ENCODE measurements at regions not wholly inside any gene's neighbourhood (a gene's known extent, or its start where the extent isn't known, plus 50 kb on each side); places are given as distances from the start of the nearest gene placed in this dataset.
"Not testable (repeated sequence)": the region's sequence is repeated elsewhere in the genome, so short reads cannot be mapped to it uniquely, and the experiment has no call there.

- TF ChIP-seq RXRA (IDR thresholded peaks at IDR 0.05) (no peak), FOXA2 (IDR thresholded peaks at IDR 0.05) (no peak), MAX (IDR thresholded peaks at IDR 0.05) (no peak), HNF4G (IDR thresholded peaks at IDR 0.05) (no peak), GABPA (IDR thresholded peaks at IDR 0.05 in 1 of 2, conservative IDR thresholded peaks at IDR 0.05 in 1 of 2) (no peak), EGR1 (IDR thresholded peaks at IDR 0.05; ENCODE audit: low read depth in 2 of 2) (no peak), YY1 (IDR thresholded peaks at IDR 0.05) (no peak)
- TF ChIP-seq, protein P1, sequence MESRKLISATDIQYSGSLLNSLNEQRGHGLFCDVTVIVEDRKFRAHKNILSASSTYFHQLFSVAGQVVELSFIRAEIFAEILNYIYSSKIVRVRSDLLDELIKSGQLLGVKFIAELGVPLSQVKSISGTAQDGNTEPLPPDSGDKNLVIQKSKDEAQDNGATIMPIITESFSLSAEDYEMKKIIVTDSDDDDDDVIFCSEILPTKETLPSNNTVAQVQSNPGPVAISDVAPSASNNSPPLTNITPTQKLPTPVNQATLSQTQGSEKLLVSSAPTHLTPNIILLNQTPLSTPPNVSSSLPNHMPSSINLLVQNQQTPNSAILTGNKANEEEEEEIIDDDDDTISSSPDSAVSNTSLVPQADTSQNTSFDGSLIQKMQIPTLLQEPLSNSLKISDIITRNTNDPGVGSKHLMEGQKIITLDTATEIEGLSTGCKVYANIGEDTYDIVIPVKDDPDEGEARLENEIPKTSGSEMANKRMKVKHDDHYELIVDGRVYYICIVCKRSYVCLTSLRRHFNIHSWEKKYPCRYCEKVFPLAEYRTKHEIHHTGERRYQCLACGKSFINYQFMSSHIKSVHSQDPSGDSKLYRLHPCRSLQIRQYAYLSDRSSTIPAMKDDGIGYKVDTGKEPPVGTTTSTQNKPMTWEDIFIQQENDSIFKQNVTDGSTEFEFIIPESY (IDR thresholded peaks at IDR 0.05) = no peak
- TF ChIP-seq, protein P2, sequence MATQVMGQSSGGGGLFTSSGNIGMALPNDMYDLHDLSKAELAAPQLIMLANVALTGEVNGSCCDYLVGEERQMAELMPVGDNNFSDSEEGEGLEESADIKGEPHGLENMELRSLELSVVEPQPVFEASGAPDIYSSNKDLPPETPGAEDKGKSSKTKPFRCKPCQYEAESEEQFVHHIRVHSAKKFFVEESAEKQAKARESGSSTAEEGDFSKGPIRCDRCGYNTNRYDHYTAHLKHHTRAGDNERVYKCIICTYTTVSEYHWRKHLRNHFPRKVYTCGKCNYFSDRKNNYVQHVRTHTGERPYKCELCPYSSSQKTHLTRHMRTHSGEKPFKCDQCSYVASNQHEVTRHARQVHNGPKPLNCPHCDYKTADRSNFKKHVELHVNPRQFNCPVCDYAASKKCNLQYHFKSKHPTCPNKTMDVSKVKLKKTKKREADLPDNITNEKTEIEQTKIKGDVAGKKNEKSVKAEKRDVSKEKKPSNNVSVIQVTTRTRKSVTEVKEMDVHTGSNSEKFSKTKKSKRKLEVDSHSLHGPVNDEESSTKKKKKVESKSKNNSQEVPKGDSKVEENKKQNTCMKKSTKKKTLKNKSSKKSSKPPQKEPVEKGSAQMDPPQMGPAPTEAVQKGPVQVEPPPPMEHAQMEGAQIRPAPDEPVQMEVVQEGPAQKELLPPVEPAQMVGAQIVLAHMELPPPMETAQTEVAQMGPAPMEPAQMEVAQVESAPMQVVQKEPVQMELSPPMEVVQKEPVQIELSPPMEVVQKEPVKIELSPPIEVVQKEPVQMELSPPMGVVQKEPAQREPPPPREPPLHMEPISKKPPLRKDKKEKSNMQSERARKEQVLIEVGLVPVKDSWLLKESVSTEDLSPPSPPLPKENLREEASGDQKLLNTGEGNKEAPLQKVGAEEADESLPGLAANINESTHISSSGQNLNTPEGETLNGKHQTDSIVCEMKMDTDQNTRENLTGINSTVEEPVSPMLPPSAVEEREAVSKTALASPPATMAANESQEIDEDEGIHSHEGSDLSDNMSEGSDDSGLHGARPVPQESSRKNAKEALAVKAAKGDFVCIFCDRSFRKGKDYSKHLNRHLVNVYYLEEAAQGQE (IDR thresholded peaks at IDR 0.05) = no peak
- TF ChIP-seq, protein P3, sequence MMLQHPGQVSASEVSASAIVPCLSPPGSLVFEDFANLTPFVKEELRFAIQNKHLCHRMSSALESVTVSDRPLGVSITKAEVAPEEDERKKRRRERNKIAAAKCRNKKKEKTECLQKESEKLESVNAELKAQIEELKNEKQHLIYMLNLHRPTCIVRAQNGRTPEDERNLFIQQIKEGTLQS (IDR thresholded peaks at IDR 0.05) = no peak
- Histone ChIP-seq H3K9ac (ENCODE audit: low read depth in 1 of 2, low read length in 2 of 2) (no peak overlapping the region), H3K27ac (ENCODE audit: low read depth in 1 of 2, low read length in 2 of 2) (no peak overlapping the region), H3K9me3 (ENCODE audit: control insufficient read depth in 4 of 4, low read length in 3 of 4) (peaks cover 0 to 3% (median 0%) of the 10 kb centered on the region in 4 donors), H3K36me3 (ENCODE audit: control insufficient read depth in 4 of 4, insufficient read depth in 3 of 4, low read depth in 1 of 4, low read length in 3 of 4) (no peaks in the 10 kb centered on the region), H3K4me1 (ENCODE audit: control insufficient read depth in 4 of 4, insufficient read depth in 4 of 4, low read length in 3 of 4) (no peaks in the 10 kb centered on the region), H3K4me3 (ENCODE audit: low read depth in 1 of 3, low read length in 3 of 3) (no peak overlapping the region), H3K27me3 (ENCODE audit: control insufficient read depth in 4 of 4, insufficient read depth in 4 of 4, low read length in 3 of 4) (no peaks in the 10 kb centered on the region)
- no peak for DNase-seq (ENCODE audit: low spot score)
- WGBS = 45% methylated on average over 3 of the region's 3 CpGs
Observed at GRCh38 chr6:112606656-112607435, 259.7 kb downstream of the RFPL4B start.

DNA sequence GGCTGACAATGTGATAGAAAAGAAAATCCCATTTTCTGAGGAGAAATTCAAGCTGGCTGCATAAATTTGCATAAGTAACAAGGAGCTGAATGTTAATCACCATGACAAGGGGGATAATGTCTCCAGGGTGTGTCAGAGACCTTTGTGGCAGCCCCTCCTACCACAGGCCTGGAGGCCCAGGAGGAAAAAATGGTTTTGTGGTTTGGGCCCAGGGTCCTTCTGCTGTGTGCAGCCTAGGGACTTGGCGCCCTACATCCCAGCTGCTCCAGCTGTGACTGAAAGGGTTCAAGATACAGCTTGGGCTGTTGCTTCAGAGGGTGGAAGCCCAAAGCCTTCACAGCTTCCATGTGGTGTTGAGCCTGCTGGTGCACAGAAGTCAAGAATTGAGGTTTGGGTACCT lies 261.8 kb downstream of the RFPL4B start:
- H3K9me3 ChIP-seq (ENCODE audit: control insufficient read depth in 4 of 4, low read length in 3 of 4); H3K9ac ChIP-seq (ENCODE audit: low read depth in 1 of 2, low read length in 2 of 2); H3K4me3 ChIP-seq (ENCODE audit: low read depth in 1 of 3, low read length in 3 of 3); H3K27me3 ChIP-seq (ENCODE audit: control insufficient read depth in 4 of 4, insufficient read depth in 4 of 4, low read length in 3 of 4); H3K4me1 ChIP-seq (ENCODE audit: control insufficient read depth in 4 of 4, insufficient read depth in 4 of 4, low read length in 3 of 4); H3K27ac ChIP-seq (ENCODE audit: low read depth in 1 of 2, low read length in 2 of 2); DNase-seq (ENCODE audit: low spot score); H3K36me3 ChIP-seq (ENCODE audit: control insufficient read depth in 4 of 4, insufficient read depth in 3 of 4, low read depth in 1 of 4, low read length in 3 of 4): not testable (repeated sequence)
- WGBS = 89% methylated on average over 1 of the region's 1 CpG

- H3K27ac ChIP-seq (ENCODE audit: low read depth in 1 of 2, low read length in 2 of 2) = no peak overlapping the region
- H3K4me1 ChIP-seq (ENCODE audit: control insufficient read depth in 4 of 4, insufficient read depth in 4 of 4, low read length in 3 of 4) = no peaks in the 10 kb centered on the region
- TF ChIP-seq YY1 (IDR thresholded peaks at IDR 0.05) = no peak
- no peak for TF ChIP-seq FOXA1 (IDR thresholded peaks at IDR 0.05)
- TF ChIP-seq RAD21 (IDR thresholded peaks at IDR 0.05) = no peak
- TF ChIP-seq HNF4G (IDR thresholded peaks at IDR 0.05) = no peak
- TF ChIP-seq, protein P1 (IDR thresholded peaks at IDR 0.05) = no peak
- TF ChIP-seq NR2F2 (IDR thresholded peaks at IDR 0.05) = no peak
- TF ChIP-seq RXRA (IDR thresholded peaks at IDR 0.05) = no peak
- TF ChIP-seq, protein P3 (IDR thresholded peaks at IDR 0.05) = no peak
- no peak for TF ChIP-seq SP1 (IDR thresholded peaks at IDR 0.05)
- TF ChIP-seq HNF4A (conservative IDR thresholded peaks at IDR 0.05) = no peak
- no peak overlapping the region for H3K9ac ChIP-seq (ENCODE audit: low read depth in 1 of 2, low read length in 2 of 2)
- 44% methylated on average over 2 of the region's 2 CpGs for WGBS
- H3K27me3 ChIP-seq (ENCODE audit: control insufficient read depth in 4 of 4, insufficient read depth in 4 of 4, low read length in 3 of 4) = no peaks in the 10 kb centered on the region
- no peak for DNase-seq (ENCODE audit: low spot score)
- no peak overlapping the region for H3K4me3 ChIP-seq (ENCODE audit: low read depth in 1 of 3, low read length in 3 of 3)
- peaks cover 0 to 3% (median 0%) of the 10 kb centered on the region in 4 donors for H3K9me3 ChIP-seq (ENCODE audit: control insufficient read depth in 4 of 4, low read length in 3 of 4)
- H3K36me3 ChIP-seq (ENCODE audit: control insufficient read depth in 4 of 4, insufficient read depth in 3 of 4, low read depth in 1 of 4, low read length in 3 of 4) = no peaks in the 10 kb centered on the region
Observed at GRCh38 chr6:112613410-112613809, 266.3 kb downstream of the RFPL4B start.
